GM19455 (cell line): ENCODE measurements at regions not wholly inside any gene's neighbourhood (a gene's known extent, or its start where the extent isn't known, plus 50 kb on each side); places are given as distances from the start of the nearest gene placed in this dataset.

Experiments used
- ATAC-seq: cut with Tn5 transposase; IDR thresholded peaks from one replicate; pipeline ENCODE4 v1.9.1; 2021; ENCODE audit not compliant: unreplicated experiment

DNA sequence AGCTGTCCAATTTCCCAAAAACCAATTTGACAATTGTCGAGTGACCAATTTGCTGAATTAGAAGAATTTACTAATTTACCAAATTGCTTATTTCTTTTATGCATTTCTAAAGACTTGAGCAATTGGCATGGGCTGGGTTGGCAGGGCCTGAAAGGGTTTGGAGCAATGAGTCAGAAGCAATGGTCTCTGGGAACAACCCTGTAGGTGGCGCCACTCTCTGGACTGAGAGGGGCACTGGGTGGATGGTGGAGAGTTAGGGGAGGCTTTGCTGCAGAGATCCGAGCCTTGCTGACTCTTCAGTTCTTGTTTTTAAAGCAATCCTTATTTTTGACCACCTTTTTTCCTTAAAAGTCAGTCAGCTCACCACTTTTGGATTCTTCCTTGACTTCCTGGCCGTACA lies 71.5 kb upstream of the RPS23 start:
- no peak for ATAC-seq

GRCh38 chr5:82348784-82349425 lies 70.8 kb upstream of the RPS23 start:
- ATAC-seq: no peak

GRCh38 chr5:82347201-82347865 lies 69.2 kb upstream of the RPS23 start:
- ATAC-seq: no peak

DNA sequence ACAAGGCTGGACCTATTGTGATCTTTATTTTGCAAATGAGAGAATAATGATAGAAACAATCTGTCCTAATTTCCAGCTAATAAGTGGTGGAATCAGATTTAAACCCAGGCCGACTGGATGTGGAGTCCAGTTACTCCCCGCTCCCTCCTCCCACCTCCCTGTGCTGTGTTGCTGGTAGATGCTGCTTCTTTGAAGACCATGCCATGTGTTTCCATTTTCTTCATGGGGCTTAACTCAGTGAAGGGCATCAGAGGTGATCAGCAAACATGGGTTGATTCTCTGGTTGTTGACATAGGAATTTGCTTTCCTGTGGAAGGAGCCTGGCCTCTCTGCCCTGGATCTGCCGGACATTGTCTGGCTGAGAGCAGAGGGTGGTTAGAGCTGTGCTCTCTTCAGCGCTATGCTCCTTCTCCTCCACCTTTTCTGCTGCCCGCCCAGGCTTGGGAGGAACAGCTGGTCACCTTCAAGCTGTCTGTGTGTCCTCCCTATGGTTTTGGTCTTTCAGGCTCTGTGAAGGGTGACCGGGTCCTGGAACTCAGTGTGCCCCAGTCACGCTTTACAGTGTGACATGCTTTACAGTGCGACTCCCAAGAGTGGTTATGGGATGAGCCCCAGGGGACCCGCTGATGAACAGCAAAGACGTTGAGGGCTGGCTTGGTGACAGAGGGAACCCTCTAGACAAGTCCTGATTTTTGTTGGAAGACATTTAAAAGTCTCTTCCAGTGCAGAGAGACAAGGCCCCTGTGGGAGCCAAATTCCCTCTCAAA lies 68.4 kb upstream of the RPS23 start:
- no peak for ATAC-seq

- ATAC-seq: no peak
Observed at GRCh38 chr5:82345108-82345507, 67.0 kb upstream of the RPS23 start.

DNA sequence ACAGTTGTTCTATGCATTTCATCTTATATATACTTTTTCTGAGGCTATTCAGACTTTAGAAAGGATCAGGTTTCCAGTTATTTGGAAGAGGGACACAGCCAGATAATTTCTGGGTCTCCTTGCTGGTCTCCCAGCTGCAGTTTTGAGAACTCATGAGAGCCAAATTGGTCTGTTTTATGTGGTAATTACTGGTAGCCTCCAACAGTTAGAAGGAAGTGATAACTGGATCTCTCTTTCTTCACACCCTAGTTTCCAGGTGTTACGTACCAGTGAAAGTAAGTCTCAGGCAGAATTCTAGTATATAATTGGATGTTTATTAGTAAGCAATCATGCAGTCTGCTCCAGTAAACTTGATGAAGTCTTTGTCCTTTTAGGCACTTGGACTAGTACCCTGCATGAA lies 63.2 kb upstream of the RPS23 start:
- ATAC-seq: no peak

- ATAC-seq: no peak
Observed at GRCh38 chr5:82340799-82341198, 62.6 kb upstream of the RPS23 start.

GRCh38 chr5:82339792-82340191 lies 61.6 kb upstream of the RPS23 start:
- no peak for ATAC-seq

GRCh38 chr5:82338771-82339373 lies 60.7 kb upstream of the RPS23 start:
- no peak for ATAC-seq

DNA sequence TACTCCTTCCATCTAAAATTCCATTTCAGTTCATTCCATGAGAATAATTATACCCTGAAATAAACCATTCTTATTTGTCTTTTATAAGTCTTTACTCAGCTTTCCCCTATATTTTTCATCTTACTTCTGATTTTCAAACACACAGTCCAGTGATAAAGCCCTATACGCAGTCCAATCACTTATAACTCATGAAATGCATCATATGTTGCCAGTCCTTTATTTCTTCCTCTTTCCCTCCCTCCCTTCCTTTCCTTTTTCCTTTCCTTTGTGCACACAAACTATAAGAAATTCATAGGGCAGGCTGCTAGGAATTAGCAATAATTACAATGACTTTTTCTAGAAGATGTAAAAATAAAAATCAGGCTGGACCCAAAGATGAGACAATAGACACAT lies 58.8 kb upstream of the RPS23 start:
- ATAC-seq: no peak

GRCh38 chr5:82336226-82336958 lies 58.2 kb upstream of the RPS23 start:
- no peak for ATAC-seq

DNA sequence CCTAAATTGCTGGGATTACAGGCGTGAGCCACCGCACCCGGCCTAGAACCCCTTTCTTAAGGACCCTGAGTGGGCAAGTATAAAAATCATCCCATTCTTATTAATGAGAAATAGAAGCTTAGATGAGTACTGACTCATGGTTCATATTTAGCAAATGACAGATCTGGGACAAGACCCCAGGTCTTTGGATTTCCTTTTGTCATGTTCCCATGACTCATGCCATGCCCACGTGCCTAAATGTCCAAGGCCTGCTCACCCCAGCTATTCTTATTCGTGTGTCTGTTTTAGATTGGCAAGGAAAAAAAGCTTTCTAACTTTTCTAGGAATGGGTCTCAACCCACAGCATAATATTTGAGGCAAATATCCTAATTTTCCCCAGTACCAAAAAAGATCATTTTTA lies 57.7 kb upstream of the RPS23 start:
- no peak for ATAC-seq

GRCh38 chr5:82334856-82335255 lies 56.7 kb upstream of the RPS23 start:
- ATAC-seq: no peak

DNA sequence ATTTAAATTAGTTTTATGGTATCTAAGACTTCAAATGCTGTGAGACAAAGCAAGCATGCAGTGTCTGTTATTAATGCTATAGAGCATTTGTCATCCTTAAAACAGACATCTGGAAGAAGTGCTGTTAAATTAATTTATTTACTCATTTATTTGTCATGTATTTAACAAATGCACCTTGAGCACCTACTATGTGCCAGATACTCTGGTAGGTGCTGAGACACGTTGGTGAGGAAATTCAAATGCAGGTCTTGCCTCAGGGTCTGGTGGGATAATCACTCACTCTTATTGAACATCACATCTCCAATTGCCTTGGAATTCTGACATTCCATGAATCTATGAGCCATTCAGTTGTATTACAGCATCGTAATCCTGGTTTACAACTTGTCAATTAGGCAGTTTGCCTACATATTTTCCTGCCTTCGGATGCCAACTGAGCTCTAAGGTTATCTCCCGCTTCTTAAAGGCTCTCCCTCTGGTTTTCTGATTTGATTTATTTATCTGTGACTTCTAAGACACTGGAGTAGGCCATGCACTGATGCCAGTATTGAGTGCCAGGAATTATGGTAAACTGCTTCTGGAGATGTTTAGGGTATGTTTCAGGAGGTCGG lies 56.0 kb upstream of the RPS23 start:
- ATAC-seq: no peak

DNA sequence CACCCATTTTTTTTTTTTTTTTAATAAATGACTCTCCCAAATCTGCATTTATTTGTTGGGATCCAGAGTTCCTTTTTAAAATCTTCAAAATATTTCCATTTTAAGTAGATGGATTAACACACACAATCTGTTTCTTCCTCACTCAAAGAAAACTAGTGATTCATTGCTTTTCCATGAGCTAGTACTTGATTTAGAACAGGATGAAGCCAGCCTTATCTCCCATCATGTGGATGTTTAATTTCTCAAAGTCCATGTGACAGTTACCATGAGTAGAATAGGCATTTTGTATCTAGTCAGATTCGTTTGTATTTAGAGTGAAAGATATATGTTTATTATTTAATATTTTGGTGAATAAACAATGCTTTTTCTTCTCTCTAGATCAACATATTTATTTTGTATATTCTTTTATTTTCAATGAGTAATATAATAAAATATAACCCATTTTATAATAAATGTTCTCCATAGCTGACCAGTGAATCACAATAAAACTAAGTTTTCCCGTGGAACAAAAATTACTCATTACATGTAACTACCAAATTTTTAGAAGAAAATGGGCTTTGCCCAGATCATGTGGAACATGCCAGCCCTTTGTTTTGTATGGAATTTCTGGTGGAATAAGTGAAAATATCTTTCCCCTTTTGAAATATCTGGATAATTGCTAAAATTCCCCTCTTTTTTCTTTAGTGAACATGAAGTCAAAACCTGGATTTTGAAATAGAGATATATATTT lies 54.9 kb upstream of the RPS23 start:
- ATAC-seq: no peak

DNA sequence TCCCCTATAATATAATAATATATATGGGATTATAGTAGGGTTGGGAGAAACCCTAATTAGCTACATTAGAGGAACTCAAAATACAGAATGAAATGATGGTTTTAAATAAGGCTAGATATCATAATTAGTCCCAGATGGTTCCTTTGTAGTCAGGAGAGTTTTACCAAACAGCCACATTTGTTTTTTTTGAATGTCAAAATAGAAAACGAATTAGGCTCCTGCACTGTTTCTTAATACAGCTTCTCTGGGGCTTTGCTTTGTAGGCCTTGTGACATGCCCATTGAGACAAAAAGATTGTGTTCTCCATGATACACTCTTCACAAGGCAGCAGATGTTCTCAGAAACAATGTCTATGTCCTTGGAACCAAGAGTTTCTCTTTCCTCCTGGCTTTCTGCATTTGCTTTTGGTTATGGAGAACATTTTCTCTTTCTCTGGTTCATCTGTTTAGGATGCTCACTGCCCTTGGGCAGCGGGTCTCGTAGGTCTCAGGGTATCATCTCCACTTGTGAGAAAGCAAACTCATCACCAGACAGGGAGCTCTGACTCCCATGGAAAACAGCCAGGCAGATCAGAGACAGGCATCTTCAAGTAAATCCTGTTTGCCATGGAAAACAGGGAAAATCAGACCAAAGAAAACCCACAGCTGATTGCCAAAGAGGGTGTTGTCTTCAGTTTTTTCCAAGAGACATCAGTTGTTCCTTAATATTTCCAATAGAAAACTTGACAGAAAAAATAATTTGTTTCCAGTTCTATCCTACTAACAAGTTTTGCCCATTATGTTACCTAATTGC lies 54.1 kb upstream of the RPS23 start:
- ATAC-seq: no peak

GRCh38 chr5:82331557-82331956 lies 53.4 kb upstream of the RPS23 start:
- no peak for ATAC-seq

DNA sequence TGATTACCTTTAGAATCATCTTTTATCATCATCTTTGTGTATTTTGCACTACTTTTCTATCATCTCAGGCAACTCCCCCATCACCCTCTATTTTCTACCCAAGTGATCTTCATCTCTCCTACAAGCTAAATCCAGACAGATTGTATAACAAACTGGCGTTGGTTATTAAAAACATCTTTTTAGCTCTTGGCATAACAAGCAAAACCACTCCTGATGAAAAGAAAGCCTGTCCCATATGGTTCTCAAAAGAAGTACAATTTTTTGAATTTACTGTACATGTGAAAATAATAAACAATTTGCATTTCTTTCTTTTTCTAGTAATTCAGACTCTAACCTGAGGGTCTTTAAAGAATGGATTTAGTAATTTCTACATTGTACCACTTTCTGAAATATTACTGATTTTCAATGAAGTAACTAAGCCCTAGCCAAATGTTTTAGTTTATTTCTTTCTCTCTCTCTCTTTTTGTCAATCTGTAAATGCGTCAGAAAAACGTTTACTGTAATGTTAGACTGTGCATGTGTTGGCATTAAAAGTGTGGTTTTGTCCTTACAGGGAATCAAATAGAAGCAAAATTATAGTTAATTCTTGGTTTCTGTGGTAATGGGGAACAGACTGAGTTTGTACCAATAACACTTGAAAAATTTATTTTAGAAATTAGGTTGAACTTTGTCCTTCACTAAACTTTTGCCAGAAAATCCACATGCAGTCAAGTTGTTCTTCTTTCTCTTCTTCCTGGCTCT lies 52.5 kb upstream of the RPS23 start:
- ATAC-seq: no peak

- ATAC-seq: no peak
Observed at GRCh38 chr5:82329393-82329792, 51.2 kb upstream of the RPS23 start.
